T-helper 17 cell (primary cell): ENCODE measurements at regions not wholly inside any gene's neighbourhood (a gene's known extent, or its start where the extent isn't known, plus 50 kb on each side); places are given as distances from the start of the nearest gene placed in this dataset.

Experiments
- ATAC-seq: fragments of 150-1000 bp; cut with Tn5 transposase; 2 replicates; pipeline ENCODE4 v1.10.0; 2021; ENCODE audit warnings: mild to moderate bottlenecking, moderate library complexity
- DNase-seq, 3 donors: peaks; one replicate each; pipeline versions ENCODE4 v3.0.0 to v3.0.0-alpha.2; 2020 to 2021
- H3K9me3 ChIP-seq: one replicate; pipeline ENCODE4 v1.7.0; 2013; ENCODE audit warnings: low read length, mild to moderate bottlenecking; ENCODE audit not compliant: control insufficient read depth, poor library complexity, severe bottlenecking
- H3K27ac Mint-ChIP-seq: one replicate; pipeline ENCODE4 v1.8.0; 2022; ENCODE audit warnings: mild to moderate bottlenecking, moderate library complexity, mixed read lengths
- H3K27me3 Mint-ChIP-seq: one replicate; pipeline ENCODE4 v1.8.0; 2022; ENCODE audit warnings: mixed read lengths
- H3K36me3 Mint-ChIP-seq: one replicate; pipeline ENCODE4 v1.8.0; 2022; ENCODE audit warnings: low read depth, mixed read lengths
- H3K4me1 Mint-ChIP-seq: one replicate; pipeline ENCODE4 v1.8.0; 2022; ENCODE audit warnings: mild to moderate bottlenecking, mixed read lengths
- H3K4me3 Mint-ChIP-seq: one replicate; pipeline ENCODE4 v1.8.0; 2022; ENCODE audit warnings: mild to moderate bottlenecking, moderate library complexity, mixed read lengths

DNA sequence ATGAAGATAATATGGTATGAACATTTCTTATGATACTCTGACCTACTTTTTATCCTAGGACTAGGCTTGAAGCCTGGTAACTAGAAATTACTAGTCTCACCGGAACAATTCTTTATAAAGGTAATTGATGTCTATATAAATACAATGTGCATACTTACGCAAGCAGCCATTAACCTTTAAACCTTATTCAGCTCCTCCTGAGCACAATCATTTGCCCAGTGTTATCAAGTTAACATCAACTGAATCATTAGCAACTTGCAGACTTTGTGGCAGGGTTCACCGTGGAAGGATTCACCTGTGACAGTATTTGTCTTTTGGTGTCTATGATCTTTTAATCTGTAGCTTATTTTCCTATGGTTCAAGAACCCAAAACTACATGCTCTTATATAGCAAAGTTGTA is 508.6 kb upstream of the KLHL1 start:
- H3K27ac Mint-ChIP-seq, result no peak overlapping the region

DNA sequence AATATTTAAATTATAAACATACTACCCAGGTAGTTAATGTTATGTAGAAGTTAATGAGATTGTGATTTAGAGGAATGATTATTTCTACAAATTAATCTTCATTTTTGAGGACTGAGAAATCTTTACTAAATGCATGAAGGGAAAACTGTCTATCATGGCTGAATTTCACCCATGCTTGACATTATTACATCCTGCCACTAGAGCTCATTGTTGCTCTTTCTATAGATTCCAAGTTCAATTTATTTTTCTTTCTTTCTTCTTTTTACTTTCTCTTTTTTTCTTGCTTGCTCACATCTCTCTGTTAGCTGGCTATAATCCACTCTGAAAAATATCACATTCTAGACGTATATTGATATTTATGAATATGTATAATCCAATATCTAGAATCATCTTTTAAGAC is 505.0 kb upstream of the KLHL1 start:
- no peaks in the 10 kb centered on the region for H3K36me3 Mint-ChIP-seq
- ATAC-seq, result no peak

More for the DNA sequence above, 508.6 kb upstream of the KLHL1 start:
- H3K27me3 Mint-ChIP-seq, result no peaks in the 10 kb centered on the region
- no peaks in the 10 kb centered on the region for H3K9me3 ChIP-seq
- no peak for DNase-seq
- H3K4me1 Mint-ChIP-seq, result no peaks in the 10 kb centered on the region
- ATAC-seq, result no peak
- no peak overlapping the region for H3K4me3 Mint-ChIP-seq
- H3K36me3 Mint-ChIP-seq, result no peaks in the 10 kb centered on the region

DNA sequence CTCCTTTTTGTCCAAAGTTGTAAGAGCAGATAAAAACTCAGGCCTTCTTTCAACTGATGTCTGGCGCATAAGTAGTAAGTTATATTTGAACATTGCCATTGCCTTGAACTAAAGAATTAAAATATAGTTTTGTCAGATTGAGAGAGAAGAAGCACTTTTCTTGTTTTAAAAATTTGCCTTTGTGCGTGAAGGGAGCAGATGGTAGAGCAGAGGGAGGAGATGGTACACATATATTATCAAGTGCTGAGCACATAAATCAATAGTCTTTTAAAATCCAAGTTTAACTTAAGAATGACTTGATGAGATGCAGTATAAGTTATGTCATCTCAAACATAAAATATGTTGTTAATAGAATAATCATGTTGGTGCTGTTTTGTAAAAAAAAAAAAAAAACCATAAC is 504.6 kb upstream of the KLHL1 start:
- Mint-ChIP-seq H3K36me3 (no peaks in the 10 kb centered on the region), H3K27me3 (no peaks in the 10 kb centered on the region), H3K4me3 (no peak overlapping the region), H3K27ac (no peak overlapping the region), H3K4me1 (no peaks in the 10 kb centered on the region)
- DNase-seq, result no peak
- no peak for ATAC-seq
- H3K9me3 ChIP-seq, result no peaks in the 10 kb centered on the region

More for the DNA sequence above, 505.0 kb upstream of the KLHL1 start:
- no peak overlapping the region for H3K27ac Mint-ChIP-seq
- no peak overlapping the region for H3K4me3 Mint-ChIP-seq
- DNase-seq, result no peak
- no peaks in the 10 kb centered on the region for H3K27me3 Mint-ChIP-seq
- H3K4me1 Mint-ChIP-seq, result no peaks in the 10 kb centered on the region
- no peaks in the 10 kb centered on the region for H3K9me3 ChIP-seq

DNA sequence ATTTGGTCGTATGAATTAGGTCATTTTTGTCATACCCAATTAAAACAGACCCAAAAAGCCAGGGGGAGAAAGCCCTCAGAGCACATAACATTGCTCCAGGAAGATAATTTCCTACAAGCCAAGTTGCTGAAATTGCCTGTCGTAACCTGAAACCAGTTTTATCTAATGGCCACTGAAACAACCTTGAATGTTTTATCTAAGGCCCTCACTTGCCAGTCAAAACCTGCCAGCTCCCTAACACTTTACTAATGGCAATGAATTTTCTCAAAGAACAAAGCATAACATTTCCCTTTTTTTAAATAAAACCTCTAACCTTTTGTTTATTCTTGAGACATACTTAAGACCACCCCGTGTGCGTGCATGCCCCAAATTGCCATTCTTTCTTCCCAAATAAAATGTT is 496.2 kb upstream of the KLHL1 start:
- no peaks in the 10 kb centered on the region for H3K9me3 ChIP-seq
- Mint-ChIP-seq H3K4me1 (no peaks in the 10 kb centered on the region), H3K36me3 (no peaks in the 10 kb centered on the region), H3K4me3 (no peak overlapping the region), H3K27me3 (no peaks in the 10 kb centered on the region), H3K27ac (no peak overlapping the region)
- ATAC-seq, result no peak
- no peak for DNase-seq

DNA sequence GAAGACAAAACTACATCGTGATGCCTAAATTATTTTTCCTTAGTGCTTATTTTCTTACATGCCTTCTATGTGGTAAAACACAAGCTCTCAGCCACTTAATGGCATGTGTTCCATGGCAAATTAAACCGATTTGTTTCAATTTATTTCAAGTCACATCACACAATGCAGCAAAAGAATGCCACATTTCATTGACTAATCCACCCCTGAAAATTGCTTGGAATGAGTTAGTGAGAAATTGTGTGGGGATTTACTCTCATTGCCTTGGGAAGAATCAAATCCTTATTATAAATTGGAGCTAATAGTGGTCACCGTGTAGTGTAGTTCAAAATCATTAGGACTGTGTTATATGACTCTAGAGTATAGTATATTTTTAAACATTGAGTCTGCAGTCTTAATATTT is 485.5 kb upstream of the KLHL1 start:
- Mint-ChIP-seq H3K4me3 (no peak overlapping the region), H3K36me3 (no peaks in the 10 kb centered on the region), H3K27ac (no peak overlapping the region), H3K4me1 (no peaks in the 10 kb centered on the region), H3K27me3 (no peaks in the 10 kb centered on the region)
- H3K9me3 ChIP-seq, result no peaks in the 10 kb centered on the region
- ATAC-seq (no peak), DNase-seq (no peak)

DNA sequence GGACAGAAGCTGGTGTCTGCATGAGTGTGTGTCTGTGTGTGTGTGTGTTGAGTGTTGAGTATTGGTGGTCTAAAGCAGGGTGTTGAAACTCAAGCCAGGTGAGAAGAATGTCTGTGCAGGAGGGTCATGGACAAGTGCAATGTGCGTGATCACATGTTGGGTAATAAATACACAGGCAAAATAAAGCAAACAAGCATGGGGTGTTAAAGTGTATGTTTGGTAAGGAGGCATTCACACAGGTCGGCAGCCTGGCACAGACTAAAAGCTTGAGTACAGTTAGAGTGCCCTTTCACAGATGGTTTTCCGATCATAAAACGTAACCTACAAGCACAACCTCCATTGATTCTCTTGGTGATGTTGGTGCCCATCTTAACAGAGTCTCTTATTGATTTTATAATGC is 476.9 kb upstream of the KLHL1 start:
- H3K9me3 ChIP-seq, result no peaks in the 10 kb centered on the region
- no peaks in the 10 kb centered on the region for H3K36me3 Mint-ChIP-seq
- ATAC-seq (no peak), DNase-seq (no peak)
- H3K27me3 Mint-ChIP-seq, result no peaks in the 10 kb centered on the region
- no peak overlapping the region for H3K27ac Mint-ChIP-seq
- H3K4me1 Mint-ChIP-seq, result no peaks in the 10 kb centered on the region
- no peak overlapping the region for H3K4me3 Mint-ChIP-seq

DNA sequence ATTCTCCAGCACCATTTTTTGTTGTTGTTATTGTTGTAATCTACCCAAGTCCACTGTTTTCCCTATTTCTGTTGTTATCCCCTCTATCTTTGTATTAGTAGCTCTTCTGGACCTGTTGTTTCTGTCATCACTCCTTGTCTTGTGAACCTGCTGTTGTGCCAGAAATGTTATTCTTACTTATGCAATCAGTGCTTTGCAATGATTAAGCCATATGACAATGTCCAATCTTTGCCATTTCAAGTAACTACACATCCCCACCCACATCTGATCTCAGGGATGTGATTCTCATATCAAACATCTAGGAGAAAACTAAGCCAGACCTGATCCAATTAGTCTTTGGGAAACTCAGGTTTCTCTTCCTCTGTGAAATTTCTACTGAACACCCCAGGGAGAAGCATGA is 472.6 kb upstream of the KLHL1 start:
- ATAC-seq (no peak), DNase-seq (no peak)
- H3K4me1 Mint-ChIP-seq, result no peaks in the 10 kb centered on the region
- H3K36me3 Mint-ChIP-seq, result no peaks in the 10 kb centered on the region
- H3K4me3 Mint-ChIP-seq, result no peak overlapping the region
- H3K9me3 ChIP-seq, result no peaks in the 10 kb centered on the region
- no peaks in the 10 kb centered on the region for H3K27me3 Mint-ChIP-seq
- no peak overlapping the region for H3K27ac Mint-ChIP-seq

DNA sequence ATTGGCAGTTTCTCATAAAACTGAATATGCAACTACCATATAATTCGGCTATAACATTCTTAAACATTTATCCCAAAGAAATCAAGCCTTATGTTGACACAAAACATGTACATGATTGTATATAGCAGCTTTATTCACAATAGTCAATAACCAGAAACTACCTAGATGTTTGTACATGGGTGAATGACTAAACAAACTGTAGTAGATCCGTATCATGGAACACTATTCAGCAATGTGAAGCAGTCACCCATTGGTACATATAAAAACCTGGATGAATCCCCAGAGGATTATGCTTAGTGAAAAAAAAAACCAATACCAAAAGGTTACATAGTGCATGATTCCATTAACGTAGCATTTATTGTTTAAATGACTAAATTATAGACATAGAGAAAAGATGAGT is 471.7 kb upstream of the KLHL1 start:
- H3K27ac Mint-ChIP-seq, result no peak overlapping the region
- H3K9me3 ChIP-seq, result no peaks in the 10 kb centered on the region
- no peaks in the 10 kb centered on the region for H3K36me3 Mint-ChIP-seq
- H3K27me3 Mint-ChIP-seq, result no peaks in the 10 kb centered on the region
- DNase-seq (no peak), ATAC-seq (no peak)
- no peaks in the 10 kb centered on the region for H3K4me1 Mint-ChIP-seq
- no peak overlapping the region for H3K4me3 Mint-ChIP-seq

DNA sequence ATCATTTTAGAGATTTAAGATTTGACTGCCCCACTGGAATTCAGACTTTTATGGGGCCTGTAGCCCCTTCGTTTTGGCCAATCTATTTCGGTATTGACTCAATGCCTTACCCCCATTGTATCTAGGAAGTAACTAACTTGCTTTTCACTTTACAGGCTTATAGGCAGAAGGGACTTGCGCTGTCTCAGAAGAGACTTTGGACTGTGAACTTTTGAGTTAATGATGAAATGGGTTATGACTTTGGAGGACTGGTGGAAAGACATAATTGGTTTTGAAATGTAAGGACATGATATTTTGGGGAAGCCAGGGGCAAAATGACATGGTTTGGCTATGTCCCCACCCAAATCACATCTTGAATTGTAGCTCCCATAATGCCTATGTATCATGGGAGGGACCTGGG is 463.0 kb upstream of the KLHL1 start:
- Mint-ChIP-seq H3K27ac (no peak overlapping the region), H3K36me3 (no peaks in the 10 kb centered on the region), H3K4me1 (no peaks in the 10 kb centered on the region), H3K4me3 (no peak overlapping the region), H3K27me3 (no peaks in the 10 kb centered on the region)
- H3K9me3 ChIP-seq, result no peaks in the 10 kb centered on the region
- no peak for ATAC-seq
- DNase-seq, result no peak

DNA sequence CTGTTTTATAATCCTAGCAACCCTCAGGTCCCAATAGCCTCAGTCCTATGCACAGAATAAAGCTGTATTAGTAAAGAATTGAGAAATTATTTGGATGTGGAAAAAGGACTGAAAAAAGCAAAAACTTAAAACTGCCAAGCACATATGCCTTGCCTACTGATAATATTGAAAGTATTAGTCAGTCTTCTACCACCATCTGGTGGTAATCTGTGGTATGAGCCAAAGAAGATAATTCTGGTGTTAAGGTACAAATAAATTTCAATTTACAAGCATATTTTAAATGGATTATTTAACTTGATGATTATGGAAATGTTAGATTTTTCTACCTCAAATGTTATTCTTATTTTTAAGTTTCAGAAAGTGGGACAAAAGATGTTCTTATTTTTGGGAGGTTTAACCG is 460.3 kb upstream of the KLHL1 start:
- Mint-ChIP-seq H3K27ac (no peak overlapping the region), H3K4me1 (no peaks in the 10 kb centered on the region), H3K27me3 (no peaks in the 10 kb centered on the region), H3K36me3 (no peaks in the 10 kb centered on the region), H3K4me3 (no peak overlapping the region)
- H3K9me3 ChIP-seq, result no peaks in the 10 kb centered on the region
- ATAC-seq, result no peak
- no peak for DNase-seq

DNA sequence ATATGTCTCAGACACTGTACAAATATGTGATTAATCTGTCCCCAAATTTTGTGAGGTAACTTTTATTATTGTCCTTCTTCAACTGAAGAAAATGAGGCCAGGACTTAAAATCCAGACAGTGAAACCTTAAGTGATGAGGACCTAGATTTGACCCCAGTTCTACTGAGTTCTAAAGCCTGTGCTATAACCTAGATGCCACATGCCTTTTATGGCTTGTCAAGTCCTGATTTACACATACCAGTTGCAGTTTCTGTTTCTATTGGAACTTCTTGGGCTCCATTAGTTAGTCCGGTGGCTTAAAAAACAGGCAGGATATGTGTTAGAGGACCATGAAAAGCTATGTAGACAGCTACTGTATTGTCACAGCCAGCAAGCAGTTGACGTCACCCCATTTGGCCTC is 436.5 kb upstream of the KLHL1 start:
- no peak for ATAC-seq
- no peaks in the 10 kb centered on the region for H3K36me3 Mint-ChIP-seq
- H3K9me3 ChIP-seq, result no peaks in the 10 kb centered on the region
- no peak overlapping the region for H3K27ac Mint-ChIP-seq
- DNase-seq, result no peak
- H3K4me3 Mint-ChIP-seq, result no peak overlapping the region
- H3K4me1 Mint-ChIP-seq, result no peaks in the 10 kb centered on the region
- H3K27me3 Mint-ChIP-seq, result no peaks in the 10 kb centered on the region

DNA sequence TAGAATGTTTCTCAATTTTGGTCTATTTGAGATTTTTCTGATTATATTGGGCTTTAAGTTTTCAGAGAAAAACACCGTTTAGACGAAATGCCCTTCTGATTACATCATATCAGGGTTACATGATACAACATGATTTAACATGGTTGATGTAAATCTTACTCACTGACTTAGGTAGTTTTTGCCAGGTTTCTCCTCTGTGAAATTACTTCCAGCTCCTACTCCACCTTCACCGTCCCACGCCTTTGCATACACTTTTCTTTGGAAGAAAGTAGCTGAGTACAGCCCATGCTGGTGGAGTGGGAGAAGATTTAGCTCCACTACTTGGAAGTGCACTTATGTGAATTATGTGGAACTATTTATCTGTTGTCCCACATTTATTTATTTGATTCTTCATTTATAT is 433.2 kb upstream of the KLHL1 start:
- no peaks in the 10 kb centered on the region for H3K27me3 Mint-ChIP-seq
- DNase-seq (no peak), ATAC-seq (no peak)
- H3K9me3 ChIP-seq, result no peaks in the 10 kb centered on the region
- no peaks in the 10 kb centered on the region for H3K36me3 Mint-ChIP-seq
- H3K27ac Mint-ChIP-seq, result no peak overlapping the region
- no peaks in the 10 kb centered on the region for H3K4me1 Mint-ChIP-seq
- no peak overlapping the region for H3K4me3 Mint-ChIP-seq

DNA sequence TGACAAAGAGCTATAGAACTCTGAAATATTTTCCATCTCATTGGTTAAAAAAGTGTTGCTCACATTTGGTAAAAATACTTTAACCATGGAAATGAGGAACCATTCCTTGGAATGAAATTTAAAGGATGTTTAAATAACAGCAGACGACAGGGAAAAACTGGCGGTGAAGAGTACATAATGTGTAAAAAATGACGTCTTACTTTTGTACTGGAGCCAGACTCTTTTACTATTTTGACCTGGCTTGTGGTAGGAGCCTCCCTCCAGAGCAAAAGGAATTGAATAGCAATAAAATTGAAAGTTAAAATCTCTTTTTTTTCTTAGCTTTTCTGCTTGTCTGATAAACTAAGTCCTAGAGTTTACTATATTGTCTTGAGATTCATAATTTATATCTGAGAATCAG is 426.2 kb upstream of the KLHL1 start:
- DNase-seq (no peak), ATAC-seq (no peak)
- Mint-ChIP-seq H3K4me3 (no peak overlapping the region), H3K4me1 (no peaks in the 10 kb centered on the region), H3K36me3 (no peaks in the 10 kb centered on the region), H3K27me3 (no peaks in the 10 kb centered on the region), H3K27ac (no peak overlapping the region)
- no peaks in the 10 kb centered on the region for H3K9me3 ChIP-seq

DNA sequence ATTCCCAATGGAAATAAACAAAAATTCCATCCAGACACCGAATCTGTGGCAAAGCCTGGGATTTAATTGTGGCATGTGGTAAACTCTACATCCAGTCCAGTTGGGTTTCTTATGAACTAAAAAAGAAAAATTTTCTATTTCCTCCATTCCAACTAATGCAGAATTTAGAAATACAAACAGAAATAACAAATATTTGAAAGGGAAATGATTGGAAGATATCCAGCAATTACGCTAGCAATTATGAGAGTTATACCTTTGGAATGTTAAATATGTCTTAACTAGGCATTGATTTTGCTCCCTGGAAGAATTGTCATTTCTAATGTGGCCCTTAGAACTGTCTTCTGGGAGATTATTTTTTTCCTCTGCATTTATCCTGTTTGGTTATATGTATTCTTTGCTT is 421.4 kb upstream of the KLHL1 start:
- H3K9me3 ChIP-seq, result no peaks in the 10 kb centered on the region
- H3K4me1 Mint-ChIP-seq, result no peaks in the 10 kb centered on the region
- no peaks in the 10 kb centered on the region for H3K27me3 Mint-ChIP-seq
- no peak for ATAC-seq
- H3K27ac Mint-ChIP-seq, result no peak overlapping the region
- DNase-seq, result no peak
- no peak overlapping the region for H3K4me3 Mint-ChIP-seq
- no peaks in the 10 kb centered on the region for H3K36me3 Mint-ChIP-seq

DNA sequence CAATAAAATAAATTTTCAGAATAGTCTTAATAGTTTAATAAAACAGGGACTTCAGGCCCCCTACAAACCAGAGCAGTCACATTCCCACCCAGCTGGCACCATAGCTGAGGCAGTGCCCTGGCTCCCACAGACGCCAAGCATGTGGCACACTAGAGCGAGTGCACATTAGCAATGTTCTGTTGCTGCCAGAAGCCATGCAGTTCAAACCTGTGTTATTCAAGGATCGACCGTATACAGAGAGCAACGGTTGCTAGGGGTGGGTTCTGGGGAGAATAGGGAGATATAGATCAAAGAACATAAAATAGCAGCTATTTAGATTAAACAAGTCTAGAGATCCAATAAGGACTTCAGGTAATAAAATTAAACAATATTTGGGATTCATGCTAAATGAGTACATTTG is 419.3 kb upstream of the KLHL1 start:
- H3K4me3 Mint-ChIP-seq, result no peak overlapping the region
- ATAC-seq (no peak), DNase-seq (no peak)
- no peaks in the 10 kb centered on the region for H3K36me3 Mint-ChIP-seq
- H3K27ac Mint-ChIP-seq, result no peak overlapping the region
- H3K4me1 Mint-ChIP-seq, result no peaks in the 10 kb centered on the region
- no peaks in the 10 kb centered on the region for H3K9me3 ChIP-seq
- H3K27me3 Mint-ChIP-seq, result no peaks in the 10 kb centered on the region
